CD4-positive, CD25-positive, alpha-beta regulatory T cell (primary cell): ENCODE measurements at regions not wholly inside any gene's neighbourhood (a gene's known extent, or its start where the extent isn't known, plus 50 kb on each side); places are given as distances from the start of the nearest gene placed in this dataset.

ENCODE experiments used
- ATAC-seq, 2 donors: fragments of 150-1000 bp; cut with Tn5 transposase; one replicate each; pipeline ENCODE4 v1.10.0; 2021; ENCODE audit warnings: low read depth in 2 of 2, moderate number of reproducible peaks in 2 of 2, moderate library complexity in 1 of 2
- DNase-seq, 3 donors: peaks; one replicate each; pipeline versions ENCODE4 v3.0.0 to v3.0.0-alpha.2; 2012 to 2022; ENCODE audit warnings: mixed read lengths in 1 of 3
- H3K27ac ChIP-seq: one replicate; pipeline ENCODE4 v1.7.0; 2013; ENCODE audit warnings: mild to moderate bottlenecking, low read length; ENCODE audit not compliant: insufficient read depth, poor library complexity, severe bottlenecking
- H3K27me3 ChIP-seq: one replicate; pipeline ENCODE4 v1.7.0; 2013; ENCODE audit warnings: low read length; ENCODE audit not compliant: control insufficient read depth, insufficient read depth
- H3K36me3 ChIP-seq: one replicate; pipeline ENCODE4 v1.7.0; 2013; ENCODE audit warnings: mild to moderate bottlenecking, low read length, moderate library complexity; ENCODE audit not compliant: control insufficient read depth, insufficient read depth
- H3K4me1 ChIP-seq: 2 replicates; pipeline ENCODE4 v1.7.0; 2013; ENCODE audit warnings: mild to moderate bottlenecking, low read length; ENCODE audit not compliant: insufficient read depth, control insufficient read depth, poor library complexity, severe bottlenecking
- H3K4me3 ChIP-seq: one replicate; pipeline ENCODE4 v1.7.0; 2013; ENCODE audit warnings: low read depth, mild to moderate bottlenecking, low read length, moderate library complexity
- H3K9me3 ChIP-seq, 2 experiments: 1 replicate in 1 of 2; 2 replicates in 1 of 2; pipeline ENCODE4 v1.7.0; 2013; ENCODE audit warnings: low read length in 2 of 2, mild to moderate bottlenecking in 1 of 2, moderate library complexity in 1 of 2; ENCODE audit not compliant: control insufficient read depth in 2 of 2
- H3K27ac Mint-ChIP-seq, 3 donors: one replicate each; pipeline ENCODE4 v1.8.0; 2020 to 2022; ENCODE audit warnings: mild to moderate bottlenecking in 3 of 3, mixed read lengths in 3 of 3, moderate library complexity in 2 of 3
- H3K27me3 Mint-ChIP-seq: one replicate; pipeline ENCODE4 v1.8.0; 2022; ENCODE audit warnings: mild to moderate bottlenecking, mixed read lengths
- H3K36me3 Mint-ChIP-seq: one replicate; pipeline ENCODE4 v1.8.0; 2020; ENCODE audit warnings: mixed read lengths
- H3K4me1 Mint-ChIP-seq, 4 donors: one replicate each; pipeline ENCODE4 v1.8.0; 2020 to 2022; ENCODE audit warnings: mixed read lengths in 4 of 4, mild to moderate bottlenecking in 1 of 4
- H3K4me3 Mint-ChIP-seq, 4 donors: one replicate each; pipeline ENCODE4 v1.8.0; 2020 to 2022; ENCODE audit warnings: mild to moderate bottlenecking in 4 of 4, mixed read lengths in 4 of 4, moderate library complexity in 3 of 4
- H3K9me3 Mint-ChIP-seq, 7 donors: one replicate each; pipeline ENCODE4 v1.8.0; 2020 to 2022; ENCODE audit warnings: mixed read lengths in 7 of 7, mild to moderate bottlenecking in 3 of 7, moderate library complexity in 2 of 7

DNA sequence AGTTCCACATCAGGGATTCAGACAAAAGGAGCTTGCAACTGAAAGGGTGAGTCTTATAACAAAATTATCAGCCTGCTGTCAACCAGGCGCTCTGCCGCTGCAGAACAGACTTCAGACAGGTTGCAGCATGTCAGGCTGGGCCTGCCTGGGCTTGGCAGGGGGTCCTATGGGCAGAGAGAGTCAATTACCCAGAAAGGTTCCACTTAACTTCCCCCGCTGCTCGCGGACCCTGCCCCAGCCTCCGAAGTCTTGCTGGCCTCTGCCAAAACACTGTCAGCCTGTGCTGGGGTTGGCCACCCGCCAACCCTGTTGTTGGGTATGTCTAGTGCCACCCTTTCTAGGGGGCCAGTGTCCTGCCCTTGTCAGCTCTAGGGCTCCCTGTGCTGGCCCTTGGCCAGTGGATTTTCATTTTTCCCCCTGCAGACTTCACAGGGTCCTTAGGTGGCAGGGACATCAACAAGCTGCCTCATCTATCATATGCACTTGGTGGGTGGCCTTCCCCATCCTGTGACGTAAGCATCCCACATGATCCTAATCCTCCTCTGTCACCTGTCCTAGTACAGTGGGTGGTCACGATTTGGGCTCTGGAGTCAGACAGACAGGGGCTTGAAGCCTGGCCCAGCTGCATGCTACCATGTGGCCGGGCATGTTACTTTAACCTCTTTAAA lies 166.5 kb upstream of the CADM1 start:
- ATAC-seq = no peak
- H3K27ac ChIP-seq = no peak overlapping the region
- H3K27me3 ChIP-seq = no peaks in the 10 kb centered on the region
- no peak overlapping the region for H3K4me3 Mint-ChIP-seq
- H3K4me3 ChIP-seq = no peak overlapping the region
- H3K36me3 ChIP-seq = no peaks in the 10 kb centered on the region
- H3K4me1 ChIP-seq = no peaks in the 10 kb centered on the region
- no peak overlapping the region for H3K27ac Mint-ChIP-seq
- no peaks in the 10 kb centered on the region for H3K4me1 Mint-ChIP-seq
- H3K9me3 Mint-ChIP-seq = peaks cover 0 to 3% (median 0%) of the 10 kb centered on the region in 7 donors
- H3K36me3 Mint-ChIP-seq = no peaks in the 10 kb centered on the region
- H3K9me3 ChIP-seq = no peaks in the 10 kb centered on the region
- no peaks in the 10 kb centered on the region for H3K27me3 Mint-ChIP-seq
- no peak for DNase-seq

DNA sequence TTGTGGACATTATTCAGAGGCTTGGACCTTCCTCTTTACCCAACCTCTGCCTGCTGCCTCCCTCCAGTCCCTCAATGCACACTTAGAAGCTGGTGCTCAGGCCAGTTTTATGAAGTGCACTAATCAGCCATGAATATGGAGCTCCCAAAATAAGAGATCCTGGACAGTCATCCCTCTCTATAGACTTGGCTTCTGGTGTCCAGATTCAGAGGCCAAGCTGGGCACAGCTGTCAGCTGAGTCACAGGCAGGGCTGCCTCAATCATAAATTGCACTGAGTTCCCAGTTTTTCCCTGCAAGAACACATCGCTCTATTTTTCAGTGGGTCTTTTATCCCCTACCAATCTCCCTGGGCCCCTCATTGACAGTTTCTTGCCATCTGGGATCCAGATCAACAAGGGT lies 161.7 kb upstream of the CADM1 start:
- H3K9me3 Mint-ChIP-seq = peaks cover 0 to 3% (median 0%) of the 10 kb centered on the region in 7 donors
- no peaks in the 10 kb centered on the region for H3K4me1 Mint-ChIP-seq
- Histone ChIP-seq H3K36me3 (no peaks in the 10 kb centered on the region), H3K4me3 (no peak overlapping the region), H3K27me3 (peaks cover 1% of the 10 kb centered on the region), H3K9me3 (no peaks in the 10 kb centered on the region), H3K27ac (no peak overlapping the region), H3K4me1 (no peaks in the 10 kb centered on the region)
- ATAC-seq (no peak), DNase-seq (no peak)
- no peaks in the 10 kb centered on the region for H3K36me3 Mint-ChIP-seq
- peaks cover 16% of the 10 kb centered on the region for H3K27me3 Mint-ChIP-seq
- H3K4me3 Mint-ChIP-seq = no peak overlapping the region
- H3K27ac Mint-ChIP-seq = no peak overlapping the region

DNA sequence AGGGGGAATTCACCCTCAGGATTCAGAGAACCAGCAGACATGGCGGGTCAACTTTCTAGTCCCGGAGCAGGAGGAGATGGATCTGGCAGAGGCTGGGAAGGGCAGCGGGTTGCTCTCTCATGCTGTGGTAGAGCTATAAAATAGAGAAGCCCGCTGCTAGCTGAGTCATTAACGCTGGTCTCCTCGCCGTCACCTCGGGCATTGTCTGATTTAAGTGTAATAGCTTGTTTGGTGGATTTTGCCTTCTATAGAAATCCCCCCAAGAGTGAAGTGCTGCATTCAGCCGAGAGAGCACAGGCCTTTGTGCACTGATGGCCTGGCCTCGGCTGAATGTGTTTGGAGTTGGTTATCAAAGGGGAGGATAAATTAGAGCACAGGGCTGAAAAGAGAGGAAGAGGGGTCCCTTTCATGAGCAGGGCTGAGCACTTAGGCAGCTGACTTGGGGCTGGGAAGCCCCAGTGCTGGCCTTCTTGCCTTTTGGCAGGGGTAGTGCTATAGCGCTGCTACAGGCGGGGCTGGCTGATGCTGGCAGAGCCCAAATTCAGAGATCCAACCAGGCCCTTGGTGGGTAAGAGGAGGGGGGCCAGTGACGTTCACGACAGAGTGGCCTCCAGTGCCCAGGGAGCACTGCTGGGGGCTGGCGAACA lies 161.1 kb upstream of the CADM1 start:
- Mint-ChIP-seq H3K27me3 (peaks cover 22% of the 10 kb centered on the region), H3K36me3 (no peaks in the 10 kb centered on the region), H3K9me3 (peaks cover 0 to 4% (median 0%) of the 10 kb centered on the region in 7 donors), H3K4me3 (no peak overlapping the region), H3K4me1 (no peaks in the 10 kb centered on the region), H3K27ac (no peak overlapping the region)
- Histone ChIP-seq H3K4me3 (no peak overlapping the region), H3K27me3 (peaks cover 4% of the 10 kb centered on the region), H3K36me3 (no peaks in the 10 kb centered on the region), H3K27ac (no peak overlapping the region), H3K4me1 (no peaks in the 10 kb centered on the region), H3K9me3 (no peaks in the 10 kb centered on the region)
- ATAC-seq (no peak), DNase-seq (no peak)

DNA sequence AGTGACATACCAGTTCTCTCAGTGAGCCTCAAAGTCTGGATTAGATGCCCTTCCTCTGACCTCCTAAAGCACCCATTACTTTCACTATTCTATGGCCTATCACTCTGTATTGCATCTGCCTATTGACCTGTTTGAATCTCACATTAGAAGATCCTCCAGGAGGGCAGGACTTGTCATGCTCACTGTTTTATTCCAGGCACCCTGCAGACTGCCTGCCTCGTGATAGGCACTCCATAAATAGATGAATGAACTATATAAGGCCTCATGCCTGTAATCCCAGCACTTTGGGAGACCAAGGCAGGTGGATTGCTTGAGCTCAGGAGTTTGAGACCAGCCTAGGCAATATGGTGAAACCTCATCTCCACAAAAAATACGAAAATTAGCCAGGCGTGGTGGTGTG lies 160.1 kb upstream of the CADM1 start:
- Histone ChIP-seq H3K9me3 (no peaks in the 10 kb centered on the region), H3K36me3 (no peaks in the 10 kb centered on the region), H3K4me3 (no peak overlapping the region), H3K4me1 (peaks cover 3% of the 10 kb centered on the region), H3K27ac (no peak overlapping the region), H3K27me3 (peaks cover 4% of the 10 kb centered on the region)
- DNase-seq (no peak), ATAC-seq (no peak)
- Mint-ChIP-seq H3K27ac (no peak overlapping the region), H3K9me3 (peaks cover 0 to 4% (median 0%) of the 10 kb centered on the region in 7 donors), H3K27me3 (peaks cover 29% of the 10 kb centered on the region), H3K36me3 (no peaks in the 10 kb centered on the region), H3K4me3 (no peak overlapping the region), H3K4me1 (no peaks in the 10 kb centered on the region)

DNA sequence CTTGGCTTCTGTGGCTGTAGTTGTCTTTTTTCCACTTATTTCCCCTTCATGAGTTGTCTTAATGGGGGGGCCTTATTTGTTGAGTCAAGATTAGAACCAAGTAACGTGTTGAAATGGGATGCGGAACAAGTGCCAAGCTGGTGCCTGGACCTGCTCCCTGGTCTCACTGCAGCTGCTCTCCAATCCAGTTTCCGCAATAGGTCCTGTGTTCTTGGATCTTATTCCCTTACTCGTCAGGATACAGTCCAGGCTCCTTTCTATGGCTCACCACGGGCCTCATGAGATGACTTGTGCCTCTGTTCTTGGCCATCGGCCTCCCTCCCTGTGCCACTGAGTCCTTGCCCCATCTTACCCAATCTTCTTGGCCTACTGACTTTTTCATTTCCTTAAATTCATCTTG lies 159.6 kb upstream of the CADM1 start:
- no peaks in the 10 kb centered on the region for H3K36me3 ChIP-seq
- H3K4me1 ChIP-seq = peaks cover 3% of the 10 kb centered on the region
- H3K27me3 ChIP-seq = peaks cover 4% of the 10 kb centered on the region
- DNase-seq = no peak
- Mint-ChIP-seq H3K9me3 (peaks cover 0 to 4% (median 0%) of the 10 kb centered on the region in 7 donors), H3K27me3 (peaks cover 30% of the 10 kb centered on the region), H3K36me3 (no peaks in the 10 kb centered on the region), H3K4me3 (no peak overlapping the region), H3K27ac (no peak overlapping the region), H3K4me1 (no peaks in the 10 kb centered on the region)
- H3K27ac ChIP-seq = no peak overlapping the region
- no peak overlapping the region for H3K4me3 ChIP-seq
- ATAC-seq = no peak
- H3K9me3 ChIP-seq = no peaks in the 10 kb centered on the region

DNA sequence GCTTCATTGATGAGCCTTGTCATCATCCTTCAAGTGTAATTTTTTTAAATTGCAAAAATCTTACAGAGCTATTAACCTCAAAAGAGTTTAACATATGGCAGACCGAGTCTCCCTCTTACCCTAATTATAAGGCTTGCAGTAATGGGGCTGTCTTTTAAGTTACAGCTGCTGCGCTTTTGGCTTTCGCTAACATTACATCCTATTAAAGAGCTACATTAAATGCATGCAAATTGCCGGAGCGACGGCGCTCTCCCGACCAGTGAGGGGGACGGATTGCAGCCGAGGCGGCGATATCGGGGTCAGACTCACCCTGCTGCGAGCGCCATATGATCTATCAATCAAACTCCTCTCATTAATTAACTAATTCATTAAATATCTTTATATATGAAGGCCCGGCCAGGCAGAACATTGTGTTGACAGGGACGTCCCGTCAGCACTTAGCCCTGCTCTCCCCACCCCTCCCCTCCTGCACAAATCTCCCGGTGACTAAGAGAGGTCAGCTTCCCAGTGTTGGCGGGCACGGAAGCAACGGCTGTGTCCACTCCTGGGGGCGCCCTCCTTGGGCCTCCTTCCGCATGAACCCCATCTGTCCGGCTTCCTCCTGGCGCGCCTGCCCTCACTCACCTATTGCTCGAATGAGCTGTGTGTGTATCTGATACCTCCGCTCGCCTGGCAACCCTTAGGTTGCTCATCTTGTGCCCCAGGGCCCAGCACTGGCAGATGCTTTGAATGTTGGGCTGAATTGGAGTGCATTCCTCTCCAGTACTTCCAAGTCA lies 156.0 kb upstream of the CADM1 start:
- Histone ChIP-seq H3K36me3 (no peaks in the 10 kb centered on the region), H3K27me3 (peaks cover 4% of the 10 kb centered on the region), H3K27ac (no peak overlapping the region), H3K4me3 (no peak overlapping the region), H3K4me1 (peaks cover 3% of the 10 kb centered on the region), H3K9me3 (no peaks in the 10 kb centered on the region)
- Mint-ChIP-seq H3K27me3 (peaks cover 43% of the 10 kb centered on the region), H3K9me3 (peaks cover 0 to 6% (median 0%) of the 10 kb centered on the region in 7 donors), H3K36me3 (no peaks in the 10 kb centered on the region), H3K27ac (no peak overlapping the region), H3K4me1 (no peaks in the 10 kb centered on the region), H3K4me3 (no peak overlapping the region)
- DNase-seq (no peak), ATAC-seq (no peak)

DNA sequence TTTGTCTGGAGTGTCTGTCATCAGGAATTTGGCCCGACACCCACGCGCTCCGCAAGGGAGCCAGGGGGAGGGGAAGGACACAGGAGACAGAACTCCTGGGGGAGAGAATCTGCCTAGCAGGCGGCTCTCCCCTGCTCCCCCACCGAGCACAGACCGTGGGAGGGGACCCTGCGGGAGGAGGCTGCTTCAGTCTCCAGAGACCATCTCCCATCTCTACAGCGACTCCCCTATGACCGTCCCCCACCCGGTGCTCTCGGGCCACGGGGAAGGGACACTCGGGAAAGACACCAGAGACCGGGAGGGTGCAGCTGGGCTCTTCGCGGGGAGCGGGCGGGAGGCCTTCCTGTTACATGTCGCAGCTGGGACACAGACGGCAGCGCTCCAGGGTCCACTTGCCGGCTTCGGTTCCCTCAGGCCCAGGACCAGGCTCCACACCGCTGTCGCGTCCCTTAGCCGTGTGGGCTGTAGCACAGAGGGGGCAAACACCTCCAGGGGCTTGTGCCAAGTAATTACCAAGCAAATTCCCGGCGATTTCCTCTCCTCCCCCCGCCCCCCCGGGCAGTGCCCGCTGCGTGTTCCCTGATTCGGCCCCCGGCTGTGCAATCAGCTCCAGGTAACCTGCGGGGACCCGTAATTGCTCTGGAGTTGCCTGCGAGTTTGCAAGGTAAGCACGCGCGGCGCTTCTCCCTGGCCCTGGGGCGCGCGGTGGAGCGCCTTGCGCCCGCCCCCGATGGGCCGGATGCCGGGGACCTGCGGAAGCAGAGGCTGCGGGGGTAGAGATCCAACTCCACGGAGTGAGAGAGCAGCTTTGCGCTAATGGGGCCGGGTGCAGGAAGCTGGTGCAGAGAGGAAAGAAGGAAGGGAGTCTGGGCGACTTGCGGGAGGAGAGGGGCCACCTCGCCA lies 155.1 kb upstream of the CADM1 start:
- Histone ChIP-seq H3K9me3 (no peaks in the 10 kb centered on the region), H3K27ac (no peak overlapping the region), H3K4me1 (peaks cover 3% of the 10 kb centered on the region), H3K4me3 (no peak overlapping the region), H3K27me3 (peaks cover 4% of the 10 kb centered on the region), H3K36me3 (no peaks in the 10 kb centered on the region)
- no peak overlapping the region for H3K27ac Mint-ChIP-seq
- no peaks in the 10 kb centered on the region for H3K36me3 Mint-ChIP-seq
- H3K27me3 Mint-ChIP-seq = peaks cover 38% of the 10 kb centered on the region
- H3K4me1 Mint-ChIP-seq = no peaks in the 10 kb centered on the region
- peaks cover 0 to 6% (median 0%) of the 10 kb centered on the region in 7 donors for H3K9me3 Mint-ChIP-seq
- DNase-seq (no peak), ATAC-seq (no peak)
- no peak overlapping the region for H3K4me3 Mint-ChIP-seq
